Neural progenitor cell (in vitro differentiated cells): ENCODE measurements at regions not wholly inside any gene's neighbourhood (a gene's known extent, or its start where the extent isn't known, plus 50 kb on each side); places are given as distances from the start of the nearest gene placed in this dataset.

ENCODE experiments used
- DNase-seq: peaks from one replicate; pipeline ENCODE4 v3.0.0-alpha.2; 2016; ENCODE audit warnings: low spot score
- H2AFZ ChIP-seq: fragments of 200-600 bp; sonication (generic); replicated peaks from 2 replicates; pipeline ENCODE4 v1.6.1; 2016; ENCODE audit warnings: antibody characterized with exemption
- H3F3A ChIP-seq: fragments of 200-600 bp; sonication (generic); 2 replicates; pipeline ENCODE4 v1.6.1; 2016; ENCODE audit warnings: antibody characterized with exemption, low read depth
- H3K27ac ChIP-seq: fragments of 200-600 bp; sonication (generic); 2 replicates; pipeline ENCODE4 v1.5.1; 2016; ENCODE audit warnings: mild to moderate bottlenecking
- H3K27me3 ChIP-seq: fragments of 200-600 bp; sonication (generic); 2 replicates; pipeline ENCODE4 v1.6.1; 2016; ENCODE audit warnings: mild to moderate bottlenecking, moderate library complexity
- H3K36me3 ChIP-seq: fragments of 200-600 bp; sonication (generic); 2 replicates; pipeline ENCODE4 v1.5.1; 2016
- H3K4me1 ChIP-seq: fragments of 200-600 bp; sonication (generic); 2 replicates; pipeline ENCODE4 v1.6.1; 2016; ENCODE audit warnings: mixed run types
- H3K4me2 ChIP-seq: fragments of 200-600 bp; sonication (generic); 2 replicates; pipeline ENCODE4 v1.6.1; 2016
- H3K4me3 ChIP-seq: fragments of 200-600 bp; sonication (generic); 2 replicates; pipeline ENCODE4 v1.5.1; 2016
- H3K79me2 ChIP-seq: fragments of 200-600 bp; sonication (generic); 2 replicates; pipeline ENCODE4 v1.6.1; 2016; ENCODE audit warnings: low read depth
- H3K9ac ChIP-seq: fragments of 200-600 bp; sonication (generic); 2 replicates; pipeline ENCODE4 v1.6.1; 2016
- H3K9me3 ChIP-seq: fragments of 200-600 bp; sonication (generic); 2 replicates; pipeline ENCODE4 v1.5.1; 2016; ENCODE audit warnings: low read depth
- H4K20me1 ChIP-seq: fragments of 200-600 bp; sonication (generic); 2 replicates; pipeline ENCODE4 v1.6.1; 2016; ENCODE audit warnings: low read depth
- H3K27ac Mint-ChIP-seq: 3 replicates; pipeline ENCODE4 v1.8.0; 2021; ENCODE audit warnings: mixed read lengths
- H3K27me3 Mint-ChIP-seq: 2 replicates; pipeline ENCODE4 v1.8.0; 2022; ENCODE audit warnings: low read depth, mild to moderate bottlenecking, inconsistent platforms, moderate library complexity, mixed read lengths; ENCODE audit not compliant: insufficient read depth
- H3K36me3 Mint-ChIP-seq: 3 replicates; pipeline ENCODE4 v1.8.0; 2021; ENCODE audit warnings: mixed read lengths
- H3K4me1 Mint-ChIP-seq: 3 replicates; pipeline ENCODE4 v1.8.0; 2021; ENCODE audit warnings: mixed read lengths
- H3K4me3 Mint-ChIP-seq: 3 replicates; pipeline ENCODE4 v1.8.0; 2021; ENCODE audit warnings: mild to moderate bottlenecking, moderate library complexity, mixed read lengths
- H3K9me3 Mint-ChIP-seq: 3 replicates; pipeline ENCODE4 v1.8.0; 2020; ENCODE audit warnings: mixed read lengths
- EZH2 ChIP-seq: fragments of 200-600 bp; sonication (generic); IDR thresholded peaks from 2 replicates; pipeline ENCODE4 v1.6.1; 2017; ENCODE audit warnings: antibody characterized with exemption, mild to moderate bottlenecking, moderate library complexity
- EZH2phosphoT487 ChIP-seq: fragments of 200-600 bp; sonication (generic); IDR thresholded peaks from 2 replicates; pipeline ENCODE4 v1.6.1; 2017; ENCODE audit warnings: antibody characterized with exemption
- TF ChIP-seq, protein P1 (sequence below): fragments of 200-600 bp; sonication (generic); IDR thresholded peaks from 2 replicates; pipeline ENCODE4 v1.5.1; 2017; ENCODE audit warnings: antibody characterized with exemption, mild to moderate bottlenecking

DNA sequence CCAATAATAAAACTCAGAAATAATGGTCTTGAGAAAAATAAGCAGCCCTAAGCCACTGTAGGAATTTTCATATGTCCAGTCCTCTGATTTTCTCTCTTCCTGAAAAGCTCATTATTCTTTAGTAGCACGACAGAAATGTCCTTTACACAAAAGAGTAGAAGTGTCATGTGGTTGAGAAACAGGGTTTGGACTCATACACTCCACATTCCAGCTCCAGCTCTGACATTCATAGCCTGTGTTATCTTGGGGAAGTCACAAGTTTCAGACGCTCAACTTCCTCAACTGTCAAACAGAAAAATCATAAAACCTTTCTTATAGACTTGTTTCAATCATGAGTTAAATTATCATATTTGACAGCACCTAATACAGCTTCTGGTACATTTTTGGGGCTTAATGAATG, 511.5 kb downstream of the TNS1 start:
- H3K27ac Mint-ChIP-seq, result no peak overlapping the region

DNA sequence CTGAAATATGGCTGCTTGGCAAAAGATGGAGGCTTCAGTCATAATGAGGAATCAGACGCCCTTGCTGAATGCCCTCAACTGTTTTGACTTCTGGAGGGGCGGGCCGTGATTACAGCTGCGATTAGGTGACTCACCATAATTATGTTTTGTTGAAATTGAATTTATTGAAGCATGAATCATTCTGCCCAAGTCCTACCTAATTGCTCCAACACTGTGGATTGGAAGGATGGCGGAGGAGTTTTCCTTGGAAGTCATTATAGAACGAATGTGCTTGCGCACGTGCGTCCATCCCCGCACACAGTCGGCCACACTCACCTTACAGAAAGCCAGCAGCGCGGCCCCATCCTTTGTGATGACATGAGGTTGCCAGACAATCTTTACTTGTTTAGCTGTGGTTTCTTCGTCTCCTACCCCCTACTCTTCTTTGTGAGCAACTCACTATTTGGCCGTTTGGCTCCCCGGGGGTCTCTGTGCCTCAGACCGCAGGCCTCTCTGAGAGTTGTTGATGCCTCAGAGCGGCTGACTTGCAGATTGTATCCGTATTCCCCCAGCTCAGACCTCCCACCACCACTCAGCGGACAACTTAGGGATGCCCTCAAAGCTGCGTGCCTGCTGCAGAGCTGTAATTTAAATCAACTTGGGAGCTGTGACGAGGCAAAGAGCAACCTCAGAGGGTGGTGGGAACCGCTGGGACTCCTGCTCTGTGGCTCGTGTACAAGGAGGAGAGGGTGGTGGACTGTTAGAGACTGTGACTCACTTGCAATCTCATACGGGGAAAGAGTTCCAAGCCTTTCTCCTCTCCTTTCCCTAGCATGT, 513.4 kb downstream of the TNS1 start:
- H3K36me3 ChIP-seq, result no peaks in the 10 kb centered on the region
- H3K4me2 ChIP-seq, result peak overlapping the region; percentile 21

More for the DNA sequence above, 511.5 kb downstream of the TNS1 start:
- H3K9me3 ChIP-seq, result no peaks in the 10 kb centered on the region
- peaks cover 8% of the 10 kb centered on the region for H3K4me1 ChIP-seq
- H3K9ac ChIP-seq, result no peak overlapping the region
- Mint-ChIP-seq H3K27me3 (peaks cover 3% of the 10 kb centered on the region), H3K36me3 (no peaks in the 10 kb centered on the region), H3K9me3 (peaks cover 2% of the 10 kb centered on the region), H3K4me1 (peaks cover 4% of the 10 kb centered on the region), H3K4me3 (no peak overlapping the region)
- no peak overlapping the region for H3K4me3 ChIP-seq
- no peaks in the 10 kb centered on the region for H3K27me3 ChIP-seq
- TF ChIP-seq, protein P1, sequence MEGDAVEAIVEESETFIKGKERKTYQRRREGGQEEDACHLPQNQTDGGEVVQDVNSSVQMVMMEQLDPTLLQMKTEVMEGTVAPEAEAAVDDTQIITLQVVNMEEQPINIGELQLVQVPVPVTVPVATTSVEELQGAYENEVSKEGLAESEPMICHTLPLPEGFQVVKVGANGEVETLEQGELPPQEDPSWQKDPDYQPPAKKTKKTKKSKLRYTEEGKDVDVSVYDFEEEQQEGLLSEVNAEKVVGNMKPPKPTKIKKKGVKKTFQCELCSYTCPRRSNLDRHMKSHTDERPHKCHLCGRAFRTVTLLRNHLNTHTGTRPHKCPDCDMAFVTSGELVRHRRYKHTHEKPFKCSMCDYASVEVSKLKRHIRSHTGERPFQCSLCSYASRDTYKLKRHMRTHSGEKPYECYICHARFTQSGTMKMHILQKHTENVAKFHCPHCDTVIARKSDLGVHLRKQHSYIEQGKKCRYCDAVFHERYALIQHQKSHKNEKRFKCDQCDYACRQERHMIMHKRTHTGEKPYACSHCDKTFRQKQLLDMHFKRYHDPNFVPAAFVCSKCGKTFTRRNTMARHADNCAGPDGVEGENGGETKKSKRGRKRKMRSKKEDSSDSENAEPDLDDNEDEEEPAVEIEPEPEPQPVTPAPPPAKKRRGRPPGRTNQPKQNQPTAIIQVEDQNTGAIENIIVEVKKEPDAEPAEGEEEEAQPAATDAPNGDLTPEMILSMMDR, result no peak
- TF ChIP-seq EZH2phosphoT487 (no peak), EZH2 (no peak)
- no peaks in the 10 kb centered on the region for H4K20me1 ChIP-seq
- H3K27ac ChIP-seq, result no peak overlapping the region
- no peak for DNase-seq
- H2AFZ ChIP-seq, result no peak overlapping the region
- no peaks in the 10 kb centered on the region for H3F3A ChIP-seq
- no peaks in the 10 kb centered on the region for H3K36me3 ChIP-seq
- H3K79me2 ChIP-seq, result no peaks in the 10 kb centered on the region
- H3K4me2 ChIP-seq, result no peak overlapping the region

GRCh38 chr2:217484046-217484445, 518.7 kb downstream of the TNS1 start:
- Histone ChIP-seq H3K79me2 (no peaks in the 10 kb centered on the region), H3K4me3 (no peak overlapping the region), H3K27me3 (no peaks in the 10 kb centered on the region), H3K4me2 (no peak overlapping the region), H3K9ac (no peak overlapping the region), H4K20me1 (no peaks in the 10 kb centered on the region), H3K27ac (no peak overlapping the region), H3F3A (no peaks in the 10 kb centered on the region), H3K36me3 (no peaks in the 10 kb centered on the region), H3K9me3 (no peaks in the 10 kb centered on the region), H3K4me1 (peaks cover 10% of the 10 kb centered on the region), H2AFZ (no peak overlapping the region)
- peaks cover 7% of the 10 kb centered on the region for H3K4me1 Mint-ChIP-seq
- TF ChIP-seq, protein P1, result no peak
- TF ChIP-seq EZH2, result no peak
- no peak for TF ChIP-seq EZH2phosphoT487
- DNase-seq, result no peak
- H3K4me3 Mint-ChIP-seq, result no peak overlapping the region
- H3K27ac Mint-ChIP-seq, result no peak overlapping the region
- no peaks in the 10 kb centered on the region for H3K27me3 Mint-ChIP-seq
- H3K9me3 Mint-ChIP-seq, result no peaks in the 10 kb centered on the region
- H3K36me3 Mint-ChIP-seq, result no peaks in the 10 kb centered on the region

More for the DNA sequence above, 513.4 kb downstream of the TNS1 start:
- Histone ChIP-seq H4K20me1 (no peaks in the 10 kb centered on the region), H3K9me3 (no peaks in the 10 kb centered on the region), H2AFZ (peak overlapping the region; percentile 83), H3K4me1 (peaks cover 8% of the 10 kb centered on the region), H3K9ac (no peak overlapping the region), H3K27ac (no peak overlapping the region), H3F3A (no peaks in the 10 kb centered on the region), H3K79me2 (no peaks in the 10 kb centered on the region), H3K27me3 (no peaks in the 10 kb centered on the region), H3K4me3 (no peak overlapping the region)
- Mint-ChIP-seq H3K4me1 (peaks cover 4% of the 10 kb centered on the region), H3K27me3 (peaks cover 3% of the 10 kb centered on the region), H3K27ac (no peak overlapping the region), H3K4me3 (no peak overlapping the region), H3K9me3 (peaks cover 2% of the 10 kb centered on the region), H3K36me3 (no peaks in the 10 kb centered on the region)
- TF ChIP-seq, protein P1, result no peak
- TF ChIP-seq EZH2 (no peak), EZH2phosphoT487 (no peak)
- DNase-seq, result peak; percentile 31
